ENCODE measurements at regions not wholly inside any gene's neighbourhood (a gene's known extent, or its start where the extent isn't known, plus 50 kb on each side); places are given as distances from the start of the nearest gene placed in this dataset.
"Not testable (repeated sequence)": the region's sequence is repeated elsewhere in the genome, so short reads cannot be mapped to it uniquely, and the experiment has no call there.

GRCh38 chrY:17819700-17820099 lies 60.3 kb downstream of the CDY2B start:
- not testable (repeated sequence) for TF ChIP-seq CTCF (IDR thresholded peaks at IDR 0.05; ENCODE audit: extremely low read depth in 1 of 2, insufficient read depth in 1 of 2, low read depth in 1 of 2, low read length in 2 of 2); POLR2AphosphoS5 (IDR thresholded peaks at IDR 0.05; ENCODE audit: insufficient read depth, low read depth, low read length); POLR2A (IDR thresholded peaks at IDR 0.05; ENCODE audit: low read depth, low read length)
